ENCODE measurements at regions not wholly inside any gene's neighbourhood (a gene's known extent, or its start where the extent isn't known, plus 50 kb on each side); places are given as distances from the start of the nearest gene placed in this dataset.

GRCh38 chr7:127447326-127447945 is 54.9 kb upstream of the ZNF800 start:
- no peak for TF ChIP-seq POLR2A (IDR thresholded peaks at IDR 0.05; ENCODE audit: low read depth, low read length)
- no peak for TF ChIP-seq TAF1 (IDR thresholded peaks at IDR 0.05; ENCODE audit: borderline replicate concordance, low read depth, low read length)

All from GM12892 (cell line).